Left ventricle myocardium inferior (tissue), 1 donor: ENCODE measurements at regions not wholly inside any gene's neighbourhood (a gene's known extent, or its start where the extent isn't known, plus 50 kb on each side); places are given as distances from the start of the nearest gene placed in this dataset.

Experiments
- DNase-seq: peaks from one replicate; pipeline ENCODE4 v3.0.0-alpha.2; 2020
- H3K27ac ChIP-seq: fragments of 200-600 bp; replicated peaks from 2 replicates; pipeline ENCODE4 v1.8.0; 2021
- H3K27me3 ChIP-seq: fragments of 200-600 bp; 2 replicates; pipeline ENCODE4 v1.8.0; 2021; ENCODE audit warnings: low read depth
- H3K36me3 ChIP-seq: fragments of 200-600 bp; 2 replicates; pipeline ENCODE4 v1.8.0; 2021
- H3K4me1 ChIP-seq: fragments of 200-600 bp; 2 replicates; pipeline ENCODE4 v1.8.0; 2021
- H3K4me3 ChIP-seq: fragments of 200-600 bp; 2 replicates; pipeline ENCODE4 v1.8.0; 2021; ENCODE audit warnings: mild to moderate bottlenecking, moderate library complexity
- H3K9me3 ChIP-seq: fragments of 200-600 bp; replicated peaks from 2 replicates; pipeline ENCODE4 v1.8.0; 2021
- CTCF ChIP-seq: fragments of 200-600 bp; IDR thresholded peaks from 2 replicates; pipeline ENCODE4 v1.8.0; 2021; ENCODE audit warnings: antibody characterized with exemption, mild to moderate bottlenecking, borderline replicate concordance
- intact Hi-C: fragments of 100-400 bp; cut with micrococcal nuclease; formaldehyde crosslinking; loops from one replicate; pipeline ENCODE4 v1.11.0; 2022
- donor health status: DM: no; HTN: yes; CAD: no; lungs with severe emphysema.

GRCh38 chr16:9152649-9153501 is 61.4 kb downstream of the HAPSTR1 start:
- Histone ChIP-seq H3K9me3 (no peaks in the 10 kb centered on the region), H3K36me3 (no peaks in the 10 kb centered on the region), H3K27ac (no peak overlapping the region), H3K27me3 (peaks cover 34% of the 10 kb centered on the region), H3K4me1 (no peaks in the 10 kb centered on the region), H3K4me3 (no peak overlapping the region)
- TF ChIP-seq CTCF: no peak
- DNase-seq: no peak
- intact Hi-C loops: no loop called here

GRCh38 chr16:9153502-9153864 is 62.0 kb downstream of the HAPSTR1 start:
- intact Hi-C loops: no loop called here
- peaks cover 36% of the 10 kb centered on the region for H3K27me3 ChIP-seq
- H3K9me3 ChIP-seq: no peaks in the 10 kb centered on the region
- no peaks in the 10 kb centered on the region for H3K36me3 ChIP-seq
- no peak for TF ChIP-seq CTCF
- no peak overlapping the region for H3K4me3 ChIP-seq
- H3K4me1 ChIP-seq: no peaks in the 10 kb centered on the region
- DNase-seq: no peak
- H3K27ac ChIP-seq: no peak overlapping the region

GRCh38 chr16:9154567-9155410 is 63.3 kb downstream of the HAPSTR1 start:
- Histone ChIP-seq H3K36me3 (no peaks in the 10 kb centered on the region), H3K4me3 (no peak overlapping the region), H3K27ac (no peak overlapping the region), H3K27me3 (peaks cover 40% of the 10 kb centered on the region), H3K4me1 (no peaks in the 10 kb centered on the region), H3K9me3 (no peaks in the 10 kb centered on the region)
- no peak for TF ChIP-seq CTCF
- intact Hi-C loops: no loop called here
- no peak for DNase-seq

GRCh38 chr16:9155871-9156270 is 64.4 kb downstream of the HAPSTR1 start:
- DNase-seq: no peak
- no peaks in the 10 kb centered on the region for H3K9me3 ChIP-seq
- no peak overlapping the region for H3K27ac ChIP-seq
- H3K4me1 ChIP-seq: no peaks in the 10 kb centered on the region
- no peak for TF ChIP-seq CTCF
- H3K36me3 ChIP-seq: no peaks in the 10 kb centered on the region
- no peak overlapping the region for H3K4me3 ChIP-seq
- intact Hi-C loops: no loop called here
- H3K27me3 ChIP-seq: peaks cover 41% of the 10 kb centered on the region

GRCh38 chr16:9159839-9160550 is 68.6 kb downstream of the HAPSTR1 start:
- H3K27ac ChIP-seq: no peak overlapping the region
- H3K36me3 ChIP-seq: no peaks in the 10 kb centered on the region
- H3K9me3 ChIP-seq: no peaks in the 10 kb centered on the region
- intact Hi-C loops: no loop called here
- TF ChIP-seq CTCF: peak; percentile 73
- H3K27me3 ChIP-seq: peaks cover 28% of the 10 kb centered on the region
- peak; percentile 33 for DNase-seq
- H3K4me3 ChIP-seq: no peak overlapping the region
- no peaks in the 10 kb centered on the region for H3K4me1 ChIP-seq
